Chondrocyte (in vitro differentiated cells): ENCODE measurements at regions not wholly inside any gene's neighbourhood (a gene's known extent, or its start where the extent isn't known, plus 50 kb on each side); places are given as distances from the start of the nearest gene placed in this dataset.
A peak's percentile ranks its signal among the peaks of the same experiment; 100 is the strongest.

Experiments used
- DNase-seq: peaks from one replicate; pipeline ENCODE4 v3.0.0; 2021; ENCODE audit warnings: mixed read lengths, low spot score
- H3K27ac Mint-ChIP-seq: one replicate; pipeline ENCODE4 v1.8.0; 2021; ENCODE audit warnings: mild to moderate bottlenecking, moderate library complexity, mixed read lengths; ENCODE audit not compliant: unreplicated experiment
- H3K27me3 Mint-ChIP-seq: 2 replicates; pipeline ENCODE4 v1.8.0; 2021; ENCODE audit warnings: low read depth, mixed read lengths
- H3K36me3 Mint-ChIP-seq: 2 replicates; pipeline ENCODE4 v1.8.0; 2021; ENCODE audit warnings: low read depth, mixed read lengths
- H3K4me1 Mint-ChIP-seq: 2 replicates; pipeline ENCODE4 v1.8.0; 2021; ENCODE audit warnings: low read depth, mild to moderate bottlenecking, mixed read lengths
- H3K4me3 Mint-ChIP-seq: one replicate; pipeline ENCODE4 v1.8.0; 2021; ENCODE audit warnings: mild to moderate bottlenecking, moderate library complexity, mixed read lengths; ENCODE audit not compliant: unreplicated experiment
- H3K9me3 Mint-ChIP-seq: 2 replicates; pipeline ENCODE4 v1.8.0; 2021; ENCODE audit warnings: low read depth, mixed read lengths
- TF ChIP-seq, protein P1 (sequence below): fragments of 200-600 bp; sonication (generic); IDR thresholded peaks from 2 replicates; pipeline ENCODE4 v1.5.0; 2021; ENCODE audit warnings: antibody characterized with exemption, mild to moderate bottlenecking, moderate library complexity

DNA sequence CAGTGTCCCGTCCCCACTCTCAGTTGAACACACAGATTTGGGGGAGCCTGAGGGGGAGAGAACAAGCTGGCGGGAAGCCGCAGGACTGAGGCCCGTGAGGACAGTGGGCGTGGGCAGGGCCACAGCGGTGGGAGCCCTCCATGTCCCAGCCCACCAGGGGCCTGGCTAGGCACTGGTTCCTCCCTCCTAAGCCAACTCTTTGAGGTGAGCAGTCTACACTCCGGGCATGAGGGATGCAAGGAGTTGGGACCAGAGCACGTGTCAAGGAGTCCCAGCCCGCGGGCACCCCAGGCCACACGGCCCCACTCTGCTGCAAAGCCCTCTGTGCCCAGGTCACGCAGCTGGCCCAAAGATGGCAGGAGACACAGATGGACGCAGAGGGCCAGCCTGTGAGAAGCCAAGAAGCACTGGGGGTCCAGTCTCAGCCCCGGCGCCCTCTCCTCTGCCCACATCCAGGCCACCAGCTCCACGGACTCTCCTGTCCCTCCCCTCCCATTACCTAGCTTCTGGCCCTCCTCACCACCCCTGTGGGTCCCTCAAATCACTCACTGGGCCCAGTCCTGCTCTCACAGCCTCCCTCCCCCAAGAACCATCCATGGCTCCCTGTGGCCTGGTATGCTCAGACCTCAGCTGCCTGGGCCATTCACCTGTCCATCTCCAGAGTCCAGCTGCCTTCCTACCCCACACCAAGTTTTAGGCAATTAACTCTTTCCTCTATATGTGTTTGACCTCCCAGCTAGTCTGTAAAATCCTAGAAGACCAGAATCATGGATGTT is 206.5 kb downstream of the RBFOX3 start:
- TF ChIP-seq, protein P1, sequence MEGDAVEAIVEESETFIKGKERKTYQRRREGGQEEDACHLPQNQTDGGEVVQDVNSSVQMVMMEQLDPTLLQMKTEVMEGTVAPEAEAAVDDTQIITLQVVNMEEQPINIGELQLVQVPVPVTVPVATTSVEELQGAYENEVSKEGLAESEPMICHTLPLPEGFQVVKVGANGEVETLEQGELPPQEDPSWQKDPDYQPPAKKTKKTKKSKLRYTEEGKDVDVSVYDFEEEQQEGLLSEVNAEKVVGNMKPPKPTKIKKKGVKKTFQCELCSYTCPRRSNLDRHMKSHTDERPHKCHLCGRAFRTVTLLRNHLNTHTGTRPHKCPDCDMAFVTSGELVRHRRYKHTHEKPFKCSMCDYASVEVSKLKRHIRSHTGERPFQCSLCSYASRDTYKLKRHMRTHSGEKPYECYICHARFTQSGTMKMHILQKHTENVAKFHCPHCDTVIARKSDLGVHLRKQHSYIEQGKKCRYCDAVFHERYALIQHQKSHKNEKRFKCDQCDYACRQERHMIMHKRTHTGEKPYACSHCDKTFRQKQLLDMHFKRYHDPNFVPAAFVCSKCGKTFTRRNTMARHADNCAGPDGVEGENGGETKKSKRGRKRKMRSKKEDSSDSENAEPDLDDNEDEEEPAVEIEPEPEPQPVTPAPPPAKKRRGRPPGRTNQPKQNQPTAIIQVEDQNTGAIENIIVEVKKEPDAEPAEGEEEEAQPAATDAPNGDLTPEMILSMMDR: no peak
- Mint-ChIP-seq H3K27me3 (peaks cover 71% of the 10 kb centered on the region), H3K4me3 (no peak overlapping the region), H3K36me3 (no peaks in the 10 kb centered on the region), H3K27ac (no peak overlapping the region), H3K9me3 (no peaks in the 10 kb centered on the region), H3K4me1 (peaks cover 16% of the 10 kb centered on the region)
- no peak for DNase-seq

DNA sequence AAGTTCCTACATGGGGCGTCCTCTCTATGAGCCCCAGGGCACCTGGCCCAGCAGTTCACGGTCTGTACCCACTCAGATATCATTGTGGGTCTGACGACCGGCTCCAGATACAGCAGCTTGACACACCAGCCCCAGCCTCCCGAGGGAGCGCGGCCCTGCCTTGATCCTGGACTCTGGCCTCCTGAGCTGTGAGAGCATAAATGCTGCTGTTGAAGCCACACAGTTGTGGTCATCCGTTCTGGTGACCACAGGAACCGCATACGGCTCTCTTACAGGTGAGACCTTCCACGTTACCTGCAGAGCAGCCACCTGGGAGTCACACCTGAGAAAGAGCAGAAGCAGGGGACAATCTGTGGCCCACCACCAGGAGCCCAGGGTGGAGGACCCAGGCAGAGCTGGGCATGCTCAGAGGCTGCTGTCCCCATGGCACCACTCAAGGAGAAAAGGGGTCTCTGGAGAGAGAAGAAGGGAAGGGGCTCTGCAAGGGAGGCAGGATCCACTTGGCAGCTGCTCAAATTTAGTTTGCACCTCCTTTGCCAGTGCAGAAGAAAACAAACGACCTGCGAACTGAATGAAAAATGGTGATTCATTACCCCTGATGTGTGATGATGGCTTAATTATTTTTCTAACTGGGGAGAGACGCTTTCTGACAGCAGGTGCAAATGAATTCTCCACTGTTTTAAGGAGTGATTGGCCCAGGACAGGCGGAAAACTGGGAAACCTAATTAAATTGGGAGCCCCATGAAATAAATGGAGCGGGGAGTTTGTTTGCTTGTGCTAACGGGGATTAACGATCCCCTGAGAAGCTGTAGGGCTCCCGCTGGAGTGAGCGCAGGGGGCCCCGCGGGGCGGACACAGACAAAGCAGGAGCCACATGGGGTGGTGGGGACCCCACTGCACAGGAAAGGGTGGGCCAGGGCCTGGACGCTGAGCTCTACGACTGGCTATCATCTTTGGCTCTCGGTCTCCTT is 208.9 kb downstream of the RBFOX3 start:
- H3K27me3 Mint-ChIP-seq: peaks cover 69% of the 10 kb centered on the region
- H3K36me3 Mint-ChIP-seq: no peaks in the 10 kb centered on the region
- no peak overlapping the region for H3K4me3 Mint-ChIP-seq

DNA sequence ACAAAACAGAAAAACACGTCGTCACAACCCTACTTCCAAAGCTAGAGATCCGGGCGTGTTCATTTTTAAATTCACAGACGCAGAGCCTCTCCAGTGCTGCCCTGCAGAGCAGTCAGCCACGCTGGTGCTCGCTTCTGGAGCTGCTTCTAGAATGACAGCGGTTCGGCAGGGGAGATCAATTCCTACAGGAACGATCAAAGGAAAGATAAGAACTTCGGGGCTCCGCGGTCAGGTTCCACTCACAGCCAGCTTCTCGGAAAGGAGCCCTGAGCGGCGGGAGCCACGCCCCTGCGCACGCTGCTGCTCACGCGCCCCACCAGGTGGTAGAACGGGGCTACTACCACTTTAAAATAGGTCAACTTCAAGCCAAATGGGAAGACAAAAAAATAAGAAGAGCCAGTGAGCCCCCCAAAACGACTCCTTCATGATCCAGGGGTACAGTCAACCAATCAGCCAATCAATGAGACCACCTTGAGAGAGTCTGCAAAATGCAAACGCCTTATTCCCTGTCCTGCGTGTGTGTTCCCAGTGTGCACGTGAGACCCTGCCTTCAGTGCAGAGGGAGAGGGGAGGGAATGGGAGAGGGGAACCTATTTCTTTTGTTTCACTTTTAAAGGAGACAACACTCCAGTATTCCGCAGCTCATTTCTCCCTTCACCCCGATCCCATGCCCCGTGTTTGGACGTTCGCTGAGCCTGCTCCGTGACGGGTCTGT is 209.7 kb downstream of the RBFOX3 start:
- H3K27me3 Mint-ChIP-seq: peaks cover 63% of the 10 kb centered on the region
- no peak for DNase-seq
- no peaks in the 10 kb centered on the region for H3K36me3 Mint-ChIP-seq
- TF ChIP-seq, protein P1: peak; percentile 88
- peaks cover 16% of the 10 kb centered on the region for H3K4me1 Mint-ChIP-seq
- no peak overlapping the region for H3K27ac Mint-ChIP-seq
- no peaks in the 10 kb centered on the region for H3K9me3 Mint-ChIP-seq
- H3K4me3 Mint-ChIP-seq: peak overlapping the region; percentile 67

More for the DNA sequence above, 208.9 kb downstream of the RBFOX3 start:
- Mint-ChIP-seq H3K9me3 (no peaks in the 10 kb centered on the region), H3K4me1 (peaks cover 16% of the 10 kb centered on the region), H3K27ac (no peak overlapping the region)
- TF ChIP-seq, protein P1: no peak
- no peak for DNase-seq

DNA sequence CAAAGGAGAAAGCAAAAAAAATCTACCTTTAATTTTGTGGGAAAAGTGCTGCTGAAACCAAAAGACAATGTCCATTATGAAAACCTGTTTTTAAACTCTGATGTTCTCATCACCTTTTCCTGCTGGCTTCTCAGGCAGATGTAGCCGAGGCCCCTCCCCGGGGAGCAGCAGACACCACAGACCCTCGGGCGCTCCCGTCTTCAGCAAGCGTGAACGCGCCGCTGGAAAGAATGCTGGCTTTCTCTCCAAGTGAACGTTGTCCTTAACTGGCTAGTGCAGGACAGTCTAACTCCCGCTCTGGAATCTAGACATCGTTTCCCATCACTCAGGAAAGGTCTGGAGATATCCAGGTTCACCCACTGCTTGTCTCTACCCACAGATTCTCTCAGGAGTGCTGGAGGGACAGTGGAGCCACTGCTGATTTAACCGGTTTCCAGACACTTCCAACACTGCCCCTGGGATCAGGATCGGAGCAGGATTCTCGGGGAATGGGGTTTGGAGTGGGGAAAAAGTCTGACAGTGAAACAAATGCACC is 211.2 kb downstream of the RBFOX3 start:
- H3K4me3 Mint-ChIP-seq: no peak overlapping the region
- TF ChIP-seq, protein P1: no peak
- no peaks in the 10 kb centered on the region for H3K36me3 Mint-ChIP-seq
- peaks cover 54% of the 10 kb centered on the region for H3K27me3 Mint-ChIP-seq
- peaks cover 16% of the 10 kb centered on the region for H3K4me1 Mint-ChIP-seq
- no peak overlapping the region for H3K27ac Mint-ChIP-seq
- DNase-seq: no peak
- no peaks in the 10 kb centered on the region for H3K9me3 Mint-ChIP-seq
